ENCODE measurements at regions not wholly inside any gene's neighbourhood (a gene's known extent, or its start where the extent isn't known, plus 50 kb on each side); places are given as distances from the start of the nearest gene placed in this dataset.

DNA sequence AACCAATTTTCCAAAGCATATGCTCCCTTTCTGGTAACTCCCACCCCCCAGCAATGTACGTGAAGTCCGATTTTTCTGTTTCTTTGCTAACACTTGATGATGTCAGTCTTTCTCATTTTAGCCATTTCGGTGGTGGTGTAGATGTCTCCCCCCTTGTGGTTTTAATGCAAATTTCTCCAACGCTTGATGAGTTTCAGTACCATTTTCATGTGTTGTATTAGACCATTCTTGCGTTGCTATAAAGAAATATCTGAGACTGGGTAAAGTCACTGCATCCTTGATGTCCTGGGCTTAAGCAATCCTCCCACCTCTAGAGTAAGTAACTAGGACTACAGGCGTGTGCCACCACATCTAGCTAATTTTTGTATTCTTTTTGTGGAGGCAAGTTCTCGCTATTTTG is 148.4 kb upstream of the VCX3A start:
- Histone ChIP-seq H3K27me3 (ENCODE audit: control insufficient read depth, insufficient read depth, low read length) (no peaks in the 10 kb centered on the region), H3K36me3 (ENCODE audit: control insufficient read depth, insufficient read depth, low read length) (no peaks in the 10 kb centered on the region), H3K4me2 (ENCODE audit: extremely low read depth, insufficient read depth, low read length) (no peak overlapping the region), H3K79me2 (ENCODE audit: control insufficient read depth, insufficient read depth, low read length) (no peaks in the 10 kb centered on the region), H2AFZ (ENCODE audit: low read length) (no peak overlapping the region), H3K27ac (ENCODE audit: insufficient read depth, low read length) (no peak overlapping the region), H4K20me1 (ENCODE audit: control insufficient read depth, extremely low read depth, insufficient read depth, low read length) (no peaks in the 10 kb centered on the region), H3K9ac (ENCODE audit: insufficient read depth, low read length) (no peak overlapping the region), H3K4me1 (ENCODE audit: control insufficient read depth, extremely low read depth, insufficient read depth, low read length) (no peaks in the 10 kb centered on the region), H3K9me3 (ENCODE audit: control insufficient read depth, insufficient read depth, low read depth, low read length) (no peaks in the 10 kb centered on the region), H3K4me3 (replicated peaks in 1 of 4; ENCODE audit: control extremely low read depth in 1 of 4, insufficient read depth in 1 of 4, low read depth in 3 of 4, low read length in 4 of 4) (no peak overlapping the region)
- no peak for DNase-seq (ENCODE audit: low read depth in 2 of 2)
- TF ChIP-seq, protein P1, sequence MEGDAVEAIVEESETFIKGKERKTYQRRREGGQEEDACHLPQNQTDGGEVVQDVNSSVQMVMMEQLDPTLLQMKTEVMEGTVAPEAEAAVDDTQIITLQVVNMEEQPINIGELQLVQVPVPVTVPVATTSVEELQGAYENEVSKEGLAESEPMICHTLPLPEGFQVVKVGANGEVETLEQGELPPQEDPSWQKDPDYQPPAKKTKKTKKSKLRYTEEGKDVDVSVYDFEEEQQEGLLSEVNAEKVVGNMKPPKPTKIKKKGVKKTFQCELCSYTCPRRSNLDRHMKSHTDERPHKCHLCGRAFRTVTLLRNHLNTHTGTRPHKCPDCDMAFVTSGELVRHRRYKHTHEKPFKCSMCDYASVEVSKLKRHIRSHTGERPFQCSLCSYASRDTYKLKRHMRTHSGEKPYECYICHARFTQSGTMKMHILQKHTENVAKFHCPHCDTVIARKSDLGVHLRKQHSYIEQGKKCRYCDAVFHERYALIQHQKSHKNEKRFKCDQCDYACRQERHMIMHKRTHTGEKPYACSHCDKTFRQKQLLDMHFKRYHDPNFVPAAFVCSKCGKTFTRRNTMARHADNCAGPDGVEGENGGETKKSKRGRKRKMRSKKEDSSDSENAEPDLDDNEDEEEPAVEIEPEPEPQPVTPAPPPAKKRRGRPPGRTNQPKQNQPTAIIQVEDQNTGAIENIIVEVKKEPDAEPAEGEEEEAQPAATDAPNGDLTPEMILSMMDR (conservative IDR thresholded peaks at IDR 0.05 in 1 of 2, IDR thresholded peaks at IDR 0.05 in 1 of 2; ENCODE audit: low read depth in 1 of 2, low read length in 2 of 2), result no peak
- no peak for TF ChIP-seq EZH2 (IDR thresholded peaks at IDR 0.05; ENCODE audit: low read length, missing control alignments)

DNA sequence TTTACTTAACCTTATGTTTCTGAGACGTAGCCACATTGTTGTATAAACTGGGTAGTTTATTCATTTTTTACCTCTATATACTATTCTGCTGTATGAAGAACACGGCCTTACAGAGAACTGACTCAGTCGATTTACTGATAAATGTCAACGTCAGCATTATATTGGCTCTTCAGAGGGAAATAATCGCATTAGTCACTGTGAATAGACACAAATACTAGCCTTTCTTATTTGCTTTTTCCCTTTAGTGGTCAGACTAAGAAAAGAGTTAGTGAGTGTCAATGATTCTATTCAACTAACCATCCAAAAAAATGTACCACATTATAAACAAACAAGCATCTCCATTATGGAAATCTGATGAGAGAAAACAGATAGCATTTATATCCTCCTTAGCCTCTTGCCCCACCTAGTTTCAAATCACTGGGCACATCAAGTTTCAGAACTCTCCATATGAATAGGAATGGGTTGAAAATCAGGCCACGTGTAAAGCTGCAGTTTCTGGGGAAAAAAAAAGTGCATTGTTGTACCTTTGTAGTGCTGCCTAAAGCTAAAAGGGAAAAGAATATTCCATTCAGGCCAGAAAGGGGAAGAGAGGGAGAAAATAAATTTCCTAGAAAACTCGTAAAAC is 146.7 kb upstream of the VCX3A start:
- Histone ChIP-seq H4K20me1 (ENCODE audit: control insufficient read depth, extremely low read depth, insufficient read depth, low read length) (no peaks in the 10 kb centered on the region), H3K79me2 (ENCODE audit: control insufficient read depth, insufficient read depth, low read length) (no peaks in the 10 kb centered on the region), H3K27ac (ENCODE audit: insufficient read depth, low read length) (no peak overlapping the region), H3K9ac (ENCODE audit: insufficient read depth, low read length) (no peak overlapping the region), H3K4me3 (replicated peaks in 1 of 4; ENCODE audit: control extremely low read depth in 1 of 4, insufficient read depth in 1 of 4, low read depth in 3 of 4, low read length in 4 of 4) (no peak overlapping the region), H2AFZ (ENCODE audit: low read length) (no peak overlapping the region), H3K36me3 (ENCODE audit: control insufficient read depth, insufficient read depth, low read length) (no peaks in the 10 kb centered on the region), H3K27me3 (ENCODE audit: control insufficient read depth, insufficient read depth, low read length) (no peaks in the 10 kb centered on the region), H3K4me2 (ENCODE audit: extremely low read depth, insufficient read depth, low read length) (no peak overlapping the region), H3K4me1 (ENCODE audit: control insufficient read depth, extremely low read depth, insufficient read depth, low read length) (no peaks in the 10 kb centered on the region), H3K9me3 (ENCODE audit: control insufficient read depth, insufficient read depth, low read depth, low read length) (no peaks in the 10 kb centered on the region)
- no peak for DNase-seq (ENCODE audit: low read depth in 2 of 2)
- TF ChIP-seq, protein P1 (conservative IDR thresholded peaks at IDR 0.05 in 1 of 2, IDR thresholded peaks at IDR 0.05 in 1 of 2; ENCODE audit: low read depth in 1 of 2, low read length in 2 of 2), result no peak
- TF ChIP-seq EZH2 (IDR thresholded peaks at IDR 0.05; ENCODE audit: low read length, missing control alignments), result no peak

DNA sequence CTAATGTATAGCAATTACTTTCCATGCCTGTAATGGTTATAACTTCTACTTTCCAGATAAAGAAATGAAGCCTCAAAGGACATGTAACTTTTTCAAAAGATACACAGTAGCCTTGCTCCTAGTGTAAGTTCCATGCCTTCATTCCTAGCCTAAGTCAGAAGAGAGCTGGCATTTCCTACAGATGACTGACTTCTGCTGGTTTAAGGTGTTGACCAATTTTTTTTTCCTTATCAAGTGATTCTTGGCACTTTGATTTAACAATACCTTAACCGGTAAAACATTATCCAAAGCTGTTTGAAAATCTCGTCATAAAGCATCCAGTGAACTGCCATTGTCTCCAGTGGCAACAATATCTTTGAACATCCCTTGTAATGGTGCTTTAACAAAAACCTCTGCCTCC is 145.1 kb upstream of the VCX3A start:
- no peaks in the 10 kb centered on the region for H3K27me3 ChIP-seq (ENCODE audit: control insufficient read depth, insufficient read depth, low read length)
- no peak overlapping the region for H3K4me3 ChIP-seq (replicated peaks in 1 of 4; ENCODE audit: control extremely low read depth in 1 of 4, insufficient read depth in 1 of 4, low read depth in 3 of 4, low read length in 4 of 4)
- H3K79me2 ChIP-seq (ENCODE audit: control insufficient read depth, insufficient read depth, low read length), result no peaks in the 10 kb centered on the region
- no peaks in the 10 kb centered on the region for H3K36me3 ChIP-seq (ENCODE audit: control insufficient read depth, insufficient read depth, low read length)
- H3K4me1 ChIP-seq (ENCODE audit: control insufficient read depth, extremely low read depth, insufficient read depth, low read length), result no peaks in the 10 kb centered on the region
- no peak for DNase-seq (ENCODE audit: low read depth in 2 of 2)
- TF ChIP-seq, protein P1 (conservative IDR thresholded peaks at IDR 0.05 in 1 of 2, IDR thresholded peaks at IDR 0.05 in 1 of 2; ENCODE audit: low read depth in 1 of 2, low read length in 2 of 2), result no peak
- no peaks in the 10 kb centered on the region for H4K20me1 ChIP-seq (ENCODE audit: control insufficient read depth, extremely low read depth, insufficient read depth, low read length)
- H3K9me3 ChIP-seq (ENCODE audit: control insufficient read depth, insufficient read depth, low read depth, low read length), result no peaks in the 10 kb centered on the region
- H2AFZ ChIP-seq (ENCODE audit: low read length), result no peak overlapping the region
- no peak overlapping the region for H3K4me2 ChIP-seq (ENCODE audit: extremely low read depth, insufficient read depth, low read length)
- H3K27ac ChIP-seq (ENCODE audit: insufficient read depth, low read length), result no peak overlapping the region
- no peak overlapping the region for H3K9ac ChIP-seq (ENCODE audit: insufficient read depth, low read length)

All from fibroblast of lung (primary cell).